ENCODE measurements at regions not wholly inside any gene's neighbourhood (a gene's known extent, or its start where the extent isn't known, plus 50 kb on each side); places are given as distances from the start of the nearest gene placed in this dataset.

- H3K36me3 Mint-ChIP-seq (ENCODE audit: low read depth) = peaks cover 3% of the 10 kb centered on the region
- no peak for DNase-seq (ENCODE audit: low read depth, low spot score)
- peaks cover 23% of the 10 kb centered on the region for H3K4me1 Mint-ChIP-seq
Measured at GRCh38 chr3:102144063-102144462, 290.8 kb upstream of the ZPLD1 start.

DNA sequence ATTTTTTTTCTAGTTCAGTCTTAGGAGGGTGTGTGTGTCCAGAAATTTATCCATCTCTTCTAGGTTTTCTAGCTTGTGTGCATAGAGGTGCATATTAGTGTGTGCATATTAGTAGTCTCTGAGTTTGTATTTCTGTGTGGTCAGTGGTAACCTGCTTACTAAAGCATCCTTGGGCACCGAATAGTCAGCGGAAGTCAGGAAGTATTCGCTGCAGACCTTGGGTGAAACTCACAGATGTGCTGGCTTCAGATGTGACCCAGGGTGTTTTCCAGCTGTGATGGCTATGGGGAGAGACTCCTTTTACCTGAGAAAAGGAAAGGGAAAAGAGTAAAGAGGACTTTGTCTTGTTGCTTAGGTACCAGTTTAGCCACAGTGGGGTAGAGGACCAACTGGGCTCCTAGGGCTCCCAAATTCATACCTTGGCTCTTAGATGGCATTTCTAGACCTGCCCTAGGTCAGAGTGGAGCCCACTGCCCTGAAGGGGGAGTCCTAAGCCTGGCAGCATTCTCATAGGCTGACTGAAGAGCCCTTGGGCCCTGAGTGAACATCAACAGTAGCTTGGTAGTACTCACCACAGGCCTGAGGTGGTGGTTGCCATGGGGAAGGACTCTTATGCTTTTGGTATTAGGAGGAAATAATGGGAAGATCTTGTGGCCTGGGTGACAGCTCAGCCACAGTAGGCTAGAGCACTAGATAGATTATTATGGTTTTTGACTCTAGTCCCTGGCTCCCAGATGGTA, 286.0 kb upstream of the ZPLD1 start:
- DNase-seq (ENCODE audit: low read depth, low spot score) = no peak
- no peak overlapping the region for H3K27ac Mint-ChIP-seq (ENCODE audit: unreplicated experiment)
- peaks cover 3% of the 10 kb centered on the region for H3K36me3 Mint-ChIP-seq (ENCODE audit: low read depth)
- H3K4me3 Mint-ChIP-seq = no peak overlapping the region
- H3K4me1 Mint-ChIP-seq = no peaks in the 10 kb centered on the region
- H3K9me3 Mint-ChIP-seq = peaks cover 18% of the 10 kb centered on the region
- no peak for TF ChIP-seq CTCF (conservative IDR thresholded peaks at IDR 0.05)
- no peaks in the 10 kb centered on the region for H3K27me3 Mint-ChIP-seq (ENCODE audit: low read depth)

More at GRCh38 chr3:102144063-102144462, 290.8 kb upstream of the ZPLD1 start:
- H3K4me3 Mint-ChIP-seq = no peak overlapping the region
- no peaks in the 10 kb centered on the region for H3K27me3 Mint-ChIP-seq (ENCODE audit: low read depth)
- H3K27ac Mint-ChIP-seq (ENCODE audit: unreplicated experiment) = no peak overlapping the region
- no peak for TF ChIP-seq CTCF (conservative IDR thresholded peaks at IDR 0.05)
- H3K9me3 Mint-ChIP-seq = peaks cover 7% of the 10 kb centered on the region

- H3K9me3 Mint-ChIP-seq = peaks cover 18% of the 10 kb centered on the region
- H3K4me3 Mint-ChIP-seq = no peak overlapping the region
- H3K4me1 Mint-ChIP-seq = no peaks in the 10 kb centered on the region
- no peak for DNase-seq (ENCODE audit: low read depth, low spot score)
- no peaks in the 10 kb centered on the region for H3K27me3 Mint-ChIP-seq (ENCODE audit: low read depth)
- TF ChIP-seq CTCF (conservative IDR thresholded peaks at IDR 0.05) = no peak
- H3K27ac Mint-ChIP-seq (ENCODE audit: unreplicated experiment) = no peak overlapping the region
- H3K36me3 Mint-ChIP-seq (ENCODE audit: low read depth) = peaks cover 3% of the 10 kb centered on the region
Measured at GRCh38 chr3:102151935-102152334, 282.9 kb upstream of the ZPLD1 start.

GRCh38 chr3:102156426-102156825, 278.4 kb upstream of the ZPLD1 start:
- H3K4me3 Mint-ChIP-seq = no peak overlapping the region
- peaks cover 6% of the 10 kb centered on the region for H3K9me3 Mint-ChIP-seq
- no peaks in the 10 kb centered on the region for H3K27me3 Mint-ChIP-seq (ENCODE audit: low read depth)
- no peak overlapping the region for H3K27ac Mint-ChIP-seq (ENCODE audit: unreplicated experiment)
- TF ChIP-seq CTCF (conservative IDR thresholded peaks at IDR 0.05) = no peak
- H3K36me3 Mint-ChIP-seq (ENCODE audit: low read depth) = no peaks in the 10 kb centered on the region
- H3K4me1 Mint-ChIP-seq = no peaks in the 10 kb centered on the region
- no peak for DNase-seq (ENCODE audit: low read depth, low spot score)

DNA sequence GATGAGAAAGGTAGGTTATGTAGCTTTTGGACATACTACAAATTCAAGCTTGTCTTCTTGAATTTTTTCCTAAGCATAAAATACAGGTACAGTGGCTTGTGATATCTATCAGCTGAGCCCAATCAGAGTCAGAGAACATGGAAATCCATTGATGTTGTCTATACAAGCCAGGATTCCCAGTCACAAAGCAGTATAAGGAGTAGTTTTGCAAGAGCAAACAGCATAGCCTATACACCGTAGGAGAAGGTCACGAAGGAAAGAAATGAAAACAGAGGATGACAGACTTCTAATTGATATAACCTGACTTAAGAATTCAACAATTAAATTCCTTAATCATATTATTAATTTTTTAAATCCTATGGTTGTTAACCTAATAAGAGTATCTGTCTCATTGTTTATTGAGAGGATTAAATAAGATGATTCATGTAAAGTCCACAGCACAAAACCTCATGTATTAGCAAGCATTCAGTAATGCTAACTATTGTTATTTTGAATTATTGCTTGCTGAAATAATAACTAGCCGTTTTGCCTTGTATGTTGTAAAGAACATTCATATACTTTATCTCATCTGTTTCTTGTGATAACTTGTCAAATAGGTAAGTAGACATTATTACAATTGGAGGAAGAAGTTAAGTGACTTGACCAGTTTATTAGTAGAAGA, 276.6 kb upstream of the ZPLD1 start:
- no peak for TF ChIP-seq CTCF (conservative IDR thresholded peaks at IDR 0.05)
- Mint-ChIP-seq H3K27me3 (ENCODE audit: low read depth) (no peaks in the 10 kb centered on the region), H3K9me3 (no peaks in the 10 kb centered on the region), H3K4me1 (no peaks in the 10 kb centered on the region), H3K27ac (ENCODE audit: unreplicated experiment) (no peak overlapping the region), H3K36me3 (ENCODE audit: low read depth) (no peaks in the 10 kb centered on the region), H3K4me3 (no peak overlapping the region)
- no peak for DNase-seq (ENCODE audit: low read depth, low spot score)

Measured in neural crest cell (in vitro differentiated cells).